Stimulated activated naive CD8-positive, alpha-beta T cell treated with anti-CD3 and anti-CD28 coated beads, Interleukin-15, amount 100 ng/mL, for 72 hours (primary cell): ENCODE measurements at regions not wholly inside any gene's neighbourhood (a gene's known extent, or its start where the extent isn't known, plus 50 kb on each side); places are given as distances from the start of the nearest gene placed in this dataset.

Experiments
- ATAC-seq: fragments of 150-1000 bp; cut with Tn5 transposase; 2 replicates; pipeline ENCODE4 v1.10.0; 2021; ENCODE audit warnings: mild to moderate bottlenecking, moderate library complexity
- DNase-seq, 2 donors: peaks; one replicate each; pipeline ENCODE4 v3.0.0; 2021 to 2022
- H3K27ac Mint-ChIP-seq, 2 donors: one replicate each; pipeline ENCODE4 v1.8.0; 2022; ENCODE audit warnings: mild to moderate bottlenecking in 2 of 2, mixed read lengths in 2 of 2, moderate library complexity in 2 of 2
- H3K27me3 Mint-ChIP-seq: one replicate; pipeline ENCODE4 v1.8.0; 2022; ENCODE audit warnings: mixed read lengths
- H3K4me1 Mint-ChIP-seq: one replicate; pipeline ENCODE4 v1.8.0; 2022; ENCODE audit warnings: mild to moderate bottlenecking, mixed read lengths
- H3K4me3 Mint-ChIP-seq, 2 donors: one replicate each; pipeline ENCODE4 v1.8.0; 2022; ENCODE audit warnings: mild to moderate bottlenecking in 2 of 2, mixed read lengths in 2 of 2, moderate library complexity in 1 of 2
- H3K9me3 Mint-ChIP-seq, 2 donors: one replicate each; pipeline ENCODE4 v1.8.0; 2022; ENCODE audit warnings: mixed read lengths in 2 of 2

- no peak overlapping the region for H3K4me3 Mint-ChIP-seq
- H3K9me3 Mint-ChIP-seq = no peaks in the 10 kb centered on the region
- no peak overlapping the region for H3K27ac Mint-ChIP-seq
- no peaks in the 10 kb centered on the region for H3K27me3 Mint-ChIP-seq
- peaks cover 55% of the 10 kb centered on the region for H3K4me1 Mint-ChIP-seq
- DNase-seq (no peak), ATAC-seq (no peak)
Measured at GRCh38 chr11:16609769-16610168, 128.7 kb upstream of the C11orf58 start.

GRCh38 chr11:16607675-16608644 lies 130.5 kb upstream of the C11orf58 start:
- H3K4me3 Mint-ChIP-seq = no peak overlapping the region
- no peaks in the 10 kb centered on the region for H3K9me3 Mint-ChIP-seq
- H3K27ac Mint-ChIP-seq = no peak overlapping the region
- peaks cover 50% of the 10 kb centered on the region for H3K4me1 Mint-ChIP-seq
- H3K27me3 Mint-ChIP-seq = no peaks in the 10 kb centered on the region
- no peak for DNase-seq
- ATAC-seq = no peak

GRCh38 chr11:16606784-16607674 lies 131.4 kb upstream of the C11orf58 start:
- H3K4me1 Mint-ChIP-seq = peaks cover 40% of the 10 kb centered on the region
- no peaks in the 10 kb centered on the region for H3K9me3 Mint-ChIP-seq
- no peak for ATAC-seq
- H3K4me3 Mint-ChIP-seq = no peak overlapping the region
- H3K27me3 Mint-ChIP-seq = no peaks in the 10 kb centered on the region
- peak in 1 of 2 donors; percentile 18 for DNase-seq
- peak overlapping the region in 1 of 2 donors; percentile 35 for H3K27ac Mint-ChIP-seq

DNA sequence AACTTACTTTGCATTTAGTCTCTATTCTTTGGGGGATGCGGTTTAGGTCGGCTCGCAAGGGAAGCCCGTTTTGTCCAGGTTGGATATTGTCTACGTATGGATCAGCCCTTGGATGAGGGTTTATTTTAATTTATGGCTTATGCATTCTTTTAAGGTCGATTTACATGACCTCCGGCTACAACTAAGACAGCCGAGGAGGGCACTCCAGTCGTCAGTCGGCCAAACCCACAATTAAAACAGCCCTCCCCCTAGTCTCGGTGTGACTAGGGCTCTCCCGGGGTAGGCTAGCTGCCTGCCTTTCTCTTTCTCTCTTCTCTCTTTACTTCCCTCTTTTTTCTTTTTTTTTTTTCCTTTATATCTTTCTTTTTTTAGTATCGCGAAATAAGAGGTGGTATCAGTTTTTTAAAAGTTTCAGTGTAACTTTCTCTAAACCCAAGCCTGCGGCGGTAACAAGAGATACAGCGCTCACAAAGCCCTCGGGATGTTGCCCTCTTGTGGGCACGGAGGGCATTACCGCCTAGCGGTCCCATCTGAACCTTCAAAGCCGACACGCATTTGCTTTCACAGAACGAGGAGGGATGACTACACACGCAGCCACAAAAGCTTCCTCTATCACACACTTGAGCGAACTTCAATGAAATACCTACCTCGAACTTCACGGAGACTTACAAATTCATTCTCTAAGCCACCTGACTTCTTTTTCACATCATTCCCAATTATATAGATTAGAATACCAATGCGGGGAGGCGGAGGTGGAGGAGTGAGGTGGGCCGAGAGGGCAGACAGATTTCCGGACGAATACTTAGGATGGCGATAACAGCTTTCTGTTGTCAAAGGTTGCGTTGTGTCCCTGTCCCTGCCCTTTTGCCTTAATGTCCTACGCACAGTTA lies 132.3 kb upstream of the C11orf58 start:
- peak; percentile 87 for ATAC-seq
- Mint-ChIP-seq H3K9me3 (no peaks in the 10 kb centered on the region), H3K4me3 (no peak overlapping the region), H3K27ac (peak overlapping the region in 1 of 2 donors; percentile 47), H3K4me1 (peaks cover 32% of the 10 kb centered on the region), H3K27me3 (no peaks in the 10 kb centered on the region)
- DNase-seq = peak; percentile 84 to 88

DNA sequence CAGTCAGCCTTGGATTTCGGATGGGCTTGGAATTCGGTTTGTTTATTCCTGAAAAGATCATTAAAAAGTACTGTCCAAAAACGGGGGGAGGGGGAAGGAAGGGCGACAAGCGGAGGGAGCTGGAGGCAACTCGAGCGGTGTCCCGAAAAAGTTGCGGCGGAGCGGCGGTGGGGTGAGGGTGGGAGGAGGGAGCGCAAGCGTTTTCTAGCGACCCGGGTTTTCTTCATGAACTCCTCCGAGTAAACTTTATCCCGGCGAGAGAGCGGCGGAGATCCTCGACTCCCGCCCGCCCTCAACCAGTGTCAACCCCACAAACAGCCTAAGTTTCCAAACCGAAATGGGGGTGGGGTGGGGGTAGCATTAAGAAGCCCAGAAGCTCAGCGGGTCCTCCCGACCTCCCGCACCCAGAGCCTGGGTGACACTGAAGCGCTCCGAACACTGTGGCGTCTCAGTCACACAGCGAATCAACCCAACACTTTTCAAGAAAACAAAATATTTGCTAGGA lies 133.0 kb upstream of the C11orf58 start:
- DNase-seq (peak; percentile 10 to 21), ATAC-seq (no peak)
- no peak overlapping the region for H3K27ac Mint-ChIP-seq
- H3K9me3 Mint-ChIP-seq = no peaks in the 10 kb centered on the region
- H3K27me3 Mint-ChIP-seq = no peaks in the 10 kb centered on the region
- peaks cover 32% of the 10 kb centered on the region for H3K4me1 Mint-ChIP-seq
- H3K4me3 Mint-ChIP-seq = no peak overlapping the region

DNA sequence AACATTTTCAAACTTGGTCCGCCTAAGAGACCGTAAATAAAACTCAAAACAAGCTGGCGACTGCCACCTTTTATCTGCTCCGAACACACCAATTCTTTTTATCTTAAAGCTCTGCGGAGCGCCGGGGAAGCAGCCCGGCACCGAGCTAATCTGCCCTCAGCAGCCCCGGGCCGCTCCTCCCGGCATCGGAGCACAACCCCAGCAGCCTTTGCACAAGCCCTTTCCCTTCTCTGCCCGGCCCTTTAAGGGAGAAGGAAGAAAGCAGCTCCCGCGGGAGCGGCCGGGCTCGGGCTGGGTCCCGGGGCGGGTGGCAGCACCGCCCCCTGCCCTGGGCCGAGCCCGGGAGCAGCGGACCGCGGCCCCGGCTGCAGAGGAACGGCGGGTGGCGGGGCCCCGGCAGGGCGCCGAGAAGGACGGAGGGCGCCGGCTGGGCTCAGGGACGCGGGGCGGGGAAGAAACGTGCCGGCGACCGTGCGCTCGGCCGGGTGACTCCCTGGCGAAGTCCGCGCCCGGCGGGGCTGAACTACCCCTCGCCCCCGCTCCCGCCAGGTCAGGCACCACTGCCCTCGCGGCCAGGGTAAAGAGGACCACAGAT lies 133.6 kb upstream of the C11orf58 start:
- peak; percentile 11 for ATAC-seq
- DNase-seq = peak; percentile 13 to 25
- Mint-ChIP-seq H3K27me3 (no peaks in the 10 kb centered on the region), H3K9me3 (no peaks in the 10 kb centered on the region), H3K4me3 (peak overlapping the region; percentile 59 to 65), H3K27ac (no peak overlapping the region), H3K4me1 (peaks cover 32% of the 10 kb centered on the region)

- Mint-ChIP-seq H3K27ac (no peak overlapping the region), H3K9me3 (no peaks in the 10 kb centered on the region), H3K4me1 (peaks cover 32% of the 10 kb centered on the region), H3K4me3 (peak overlapping the region; percentile 59 to 65), H3K27me3 (no peaks in the 10 kb centered on the region)
- no peak for DNase-seq
- no peak for ATAC-seq
Measured at GRCh38 chr11:16603890-16604793, 134.3 kb upstream of the C11orf58 start.

DNA sequence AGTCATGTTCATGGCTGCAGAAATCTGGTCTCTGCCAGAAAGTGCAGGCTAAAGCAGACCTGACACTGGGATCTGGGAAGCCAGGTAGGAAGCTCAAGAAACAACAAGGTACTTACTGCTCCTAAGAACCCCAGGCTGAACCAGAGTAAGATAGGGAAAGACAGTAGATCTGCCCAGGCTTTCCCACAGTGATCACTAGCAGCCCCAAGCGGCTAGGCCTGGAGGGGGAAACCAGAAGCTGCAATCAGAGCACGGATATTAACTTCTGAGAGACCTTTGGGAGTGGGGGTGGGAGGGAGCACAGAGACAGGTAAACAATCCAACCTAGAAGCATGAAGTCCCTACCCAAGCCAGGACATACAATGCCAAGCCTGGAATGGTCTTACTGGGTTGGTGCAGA lies 135.2 kb upstream of the C11orf58 start:
- Mint-ChIP-seq H3K4me3 (no peak overlapping the region), H3K27me3 (peaks cover 8% of the 10 kb centered on the region), H3K4me1 (peaks cover 32% of the 10 kb centered on the region), H3K27ac (no peak overlapping the region), H3K9me3 (no peaks in the 10 kb centered on the region)
- no peak for DNase-seq
- no peak for ATAC-seq

DNA sequence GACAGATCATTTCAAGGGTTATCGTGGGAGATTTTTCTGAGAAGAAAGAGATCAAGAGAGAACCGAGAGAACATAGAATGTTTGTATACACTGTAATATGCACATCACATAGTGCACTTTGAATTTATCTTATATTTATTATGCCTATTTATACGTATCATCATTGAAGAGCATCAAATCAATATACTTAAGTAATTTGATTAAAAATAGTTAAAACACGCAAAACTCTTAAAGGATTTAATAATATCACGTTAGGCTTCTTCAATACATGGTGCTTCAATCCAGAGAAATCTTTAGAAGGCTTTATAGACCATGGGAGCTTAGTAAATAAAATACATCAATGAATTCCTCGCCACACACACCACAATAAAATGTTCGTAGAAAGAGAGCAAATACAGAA lies 139.5 kb upstream of the C11orf58 start:
- DNase-seq (no peak), ATAC-seq (no peak)
- Mint-ChIP-seq H3K9me3 (no peaks in the 10 kb centered on the region), H3K4me1 (peaks cover 3% of the 10 kb centered on the region), H3K27ac (no peak overlapping the region), H3K27me3 (peaks cover 9% of the 10 kb centered on the region), H3K4me3 (no peak overlapping the region)

GRCh38 chr11:16598032-16598431 lies 140.4 kb upstream of the C11orf58 start:
- Mint-ChIP-seq H3K4me1 (no peaks in the 10 kb centered on the region), H3K4me3 (no peak overlapping the region), H3K27me3 (peaks cover 9% of the 10 kb centered on the region), H3K9me3 (no peaks in the 10 kb centered on the region), H3K27ac (no peak overlapping the region)
- ATAC-seq = no peak
- DNase-seq = no peak

GRCh38 chr11:16596231-16596630 lies 142.2 kb upstream of the C11orf58 start:
- no peak overlapping the region for H3K27ac Mint-ChIP-seq
- peaks cover 9% of the 10 kb centered on the region for H3K27me3 Mint-ChIP-seq
- no peaks in the 10 kb centered on the region for H3K4me1 Mint-ChIP-seq
- no peaks in the 10 kb centered on the region for H3K9me3 Mint-ChIP-seq
- no peak for DNase-seq
- H3K4me3 Mint-ChIP-seq = no peak overlapping the region
- ATAC-seq = no peak

- H3K4me3 Mint-ChIP-seq = no peak overlapping the region
- no peak overlapping the region for H3K27ac Mint-ChIP-seq
- DNase-seq (no peak), ATAC-seq (no peak)
- H3K4me1 Mint-ChIP-seq = no peaks in the 10 kb centered on the region
- no peaks in the 10 kb centered on the region for H3K27me3 Mint-ChIP-seq
- no peaks in the 10 kb centered on the region for H3K9me3 Mint-ChIP-seq
Measured at GRCh38 chr11:16591157-16591556, 147.3 kb upstream of the C11orf58 start.

DNA sequence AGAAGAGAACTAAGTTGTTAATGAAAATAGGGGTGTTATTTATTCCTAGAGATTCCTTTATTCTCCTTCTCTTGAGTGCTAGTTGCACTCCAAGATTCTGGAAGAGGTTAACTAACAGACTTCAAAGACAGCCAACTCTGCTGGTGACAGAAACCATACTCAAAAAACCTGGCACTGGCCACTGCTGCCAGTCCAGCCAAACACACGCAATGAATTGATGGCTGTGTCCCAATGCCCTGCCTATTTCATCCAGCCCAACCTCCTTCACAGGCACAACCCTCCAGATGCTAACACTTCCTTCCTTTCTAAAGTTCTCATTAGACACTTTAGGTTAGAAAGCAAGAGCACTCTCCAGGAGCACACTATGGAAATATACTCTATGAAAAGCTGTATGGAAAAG lies 150.8 kb upstream of the C11orf58 start:
- H3K27me3 Mint-ChIP-seq = no peaks in the 10 kb centered on the region
- ATAC-seq (no peak), DNase-seq (no peak)
- H3K9me3 Mint-ChIP-seq = no peaks in the 10 kb centered on the region
- no peak overlapping the region for H3K4me3 Mint-ChIP-seq
- H3K4me1 Mint-ChIP-seq = no peaks in the 10 kb centered on the region
- H3K27ac Mint-ChIP-seq = no peak overlapping the region

GRCh38 chr11:16584569-16584968 lies 153.9 kb upstream of the C11orf58 start:
- ATAC-seq (no peak), DNase-seq (no peak)
- Mint-ChIP-seq H3K27me3 (no peaks in the 10 kb centered on the region), H3K27ac (no peak overlapping the region), H3K4me3 (no peak overlapping the region), H3K9me3 (no peaks in the 10 kb centered on the region), H3K4me1 (no peaks in the 10 kb centered on the region)
